ENCODE measurements at regions not wholly inside any gene's neighbourhood (a gene's known extent, or its start where the extent isn't known, plus 50 kb on each side); places are given as distances from the start of the nearest gene placed in this dataset.

DNA sequence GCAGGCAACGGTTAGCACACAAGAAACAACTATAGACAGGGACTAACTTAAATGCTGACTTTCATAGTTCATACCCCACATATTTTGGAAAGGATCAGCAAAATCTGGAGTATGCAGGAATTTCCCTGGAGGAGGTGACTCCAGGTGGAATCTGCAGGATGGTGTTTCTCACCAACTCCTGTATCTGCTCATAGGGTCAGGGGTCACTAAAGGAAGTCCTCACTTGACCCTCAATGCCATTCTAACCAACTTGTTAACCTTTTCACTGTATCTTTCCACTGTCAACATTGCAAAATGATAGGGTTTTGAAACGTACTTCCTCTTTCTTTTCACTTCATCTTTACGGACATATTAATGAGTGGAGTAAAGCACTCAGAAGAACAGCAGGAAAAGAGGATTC, 207.0 kb upstream of the CXCR4 start:
- TF ChIP-seq, protein P1, sequence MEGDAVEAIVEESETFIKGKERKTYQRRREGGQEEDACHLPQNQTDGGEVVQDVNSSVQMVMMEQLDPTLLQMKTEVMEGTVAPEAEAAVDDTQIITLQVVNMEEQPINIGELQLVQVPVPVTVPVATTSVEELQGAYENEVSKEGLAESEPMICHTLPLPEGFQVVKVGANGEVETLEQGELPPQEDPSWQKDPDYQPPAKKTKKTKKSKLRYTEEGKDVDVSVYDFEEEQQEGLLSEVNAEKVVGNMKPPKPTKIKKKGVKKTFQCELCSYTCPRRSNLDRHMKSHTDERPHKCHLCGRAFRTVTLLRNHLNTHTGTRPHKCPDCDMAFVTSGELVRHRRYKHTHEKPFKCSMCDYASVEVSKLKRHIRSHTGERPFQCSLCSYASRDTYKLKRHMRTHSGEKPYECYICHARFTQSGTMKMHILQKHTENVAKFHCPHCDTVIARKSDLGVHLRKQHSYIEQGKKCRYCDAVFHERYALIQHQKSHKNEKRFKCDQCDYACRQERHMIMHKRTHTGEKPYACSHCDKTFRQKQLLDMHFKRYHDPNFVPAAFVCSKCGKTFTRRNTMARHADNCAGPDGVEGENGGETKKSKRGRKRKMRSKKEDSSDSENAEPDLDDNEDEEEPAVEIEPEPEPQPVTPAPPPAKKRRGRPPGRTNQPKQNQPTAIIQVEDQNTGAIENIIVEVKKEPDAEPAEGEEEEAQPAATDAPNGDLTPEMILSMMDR (conservative IDR thresholded peaks at IDR 0.05; ENCODE audit: low read length): no peak
- no peak for TF ChIP-seq EZH2phosphoT487 (IDR thresholded peaks at IDR 0.05; ENCODE audit: borderline replicate concordance, low read depth, low read length)
